Lower lobe of right lung (tissue), 2 donors: ENCODE measurements at regions not wholly inside any gene's neighbourhood (a gene's known extent, or its start where the extent isn't known, plus 50 kb on each side); places are given as distances from the start of the nearest gene placed in this dataset.

Experiments
- ATAC-seq, 2 donors: fragments of 200-7000 bp; cut with Tn5 transposase; one replicate each; pipeline ENCODE4 v1.9.1; 2020 to 2022; ENCODE audit warnings: mild to moderate bottlenecking in 2 of 2, moderate library complexity in 2 of 2
- DNase-seq: peaks from one replicate; pipeline ENCODE4 v3.0.0-alpha.2; 2020
- H3K27ac ChIP-seq: fragments of 200-600 bp; one replicate; pipeline ENCODE4 v1.8.0; 2022
- H3K27me3 ChIP-seq: fragments of 200-600 bp; one replicate; pipeline ENCODE4 v1.8.0; 2022; ENCODE audit warnings: low read depth
- H3K36me3 ChIP-seq: fragments of 200-600 bp; one replicate; pipeline ENCODE4 v1.8.0; 2022; ENCODE audit warnings: mild to moderate bottlenecking
- H3K4me1 ChIP-seq: fragments of 200-600 bp; one replicate; pipeline ENCODE4 v1.8.0; 2022
- H3K4me3 ChIP-seq: fragments of 200-600 bp; one replicate; pipeline ENCODE4 v1.8.0; 2022; ENCODE audit warnings: mild to moderate bottlenecking
- H3K9me3 ChIP-seq: fragments of 200-600 bp; one replicate; pipeline ENCODE4 v1.8.0; 2022
- CTCF ChIP-seq: fragments of 200-600 bp; IDR thresholded peaks from one replicate; pipeline ENCODE4 v1.8.0; 2022; ENCODE audit warnings: antibody characterized with exemption, mild to moderate bottlenecking
- intact Hi-C: fragments of 100-400 bp; cut with DNase I; formaldehyde crosslinking; loops from one replicate; pipeline ENCODE4 v1.11.0; 2022
- donor health status: DM: no; HTN: yes; CAD: no; lungs with severe emphysema.

DNA sequence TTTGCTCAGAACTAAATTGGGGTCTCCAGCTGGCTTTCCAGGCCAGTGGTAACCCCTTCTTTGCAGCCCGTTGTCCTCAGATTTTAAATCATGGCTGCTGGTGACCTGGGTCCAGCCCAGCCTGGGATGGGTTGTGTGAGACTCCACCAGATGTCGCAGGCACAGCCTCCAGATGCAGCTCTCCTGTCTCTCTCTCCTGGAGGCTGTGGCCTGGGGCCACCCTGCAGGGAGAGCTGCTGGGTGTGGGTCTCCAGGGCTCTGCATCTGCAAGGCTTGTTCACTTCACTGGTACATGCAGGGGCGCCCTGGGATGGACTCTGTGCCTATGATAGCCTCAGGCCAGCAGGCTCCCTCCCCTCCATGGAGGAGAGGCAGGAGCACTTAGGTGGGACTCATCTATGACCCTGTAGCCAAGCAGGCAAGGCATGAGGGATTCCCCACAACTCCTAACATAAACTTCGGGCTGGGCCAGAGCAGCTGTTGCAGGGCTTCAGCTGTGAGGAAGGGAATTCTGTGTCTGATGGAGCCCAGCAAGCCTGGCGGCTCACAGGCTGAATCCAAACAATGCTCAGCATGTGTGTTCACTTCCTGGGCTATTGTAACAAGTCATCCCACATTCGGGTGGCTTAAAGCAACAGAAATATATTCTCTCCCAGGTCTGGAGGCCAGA lies 94.7 kb upstream of the NXT1 start:
- Histone ChIP-seq H3K36me3 (no peaks in the 10 kb centered on the region), H3K27ac (no peak overlapping the region), H3K4me3 (no peak overlapping the region), H3K4me1 (peaks cover 18% of the 10 kb centered on the region), H3K27me3 (peaks cover 4% of the 10 kb centered on the region), H3K9me3 (no peaks in the 10 kb centered on the region)
- no peak for TF ChIP-seq CTCF
- intact Hi-C loops, result no loop called here
- ATAC-seq (no peak), DNase-seq (no peak)

GRCh38 chr20:23255106-23255505 lies 95.5 kb upstream of the NXT1 start:
- Histone ChIP-seq H3K36me3 (no peaks in the 10 kb centered on the region), H3K9me3 (no peaks in the 10 kb centered on the region), H3K27ac (no peak overlapping the region), H3K4me3 (no peak overlapping the region), H3K4me1 (peaks cover 18% of the 10 kb centered on the region), H3K27me3 (peaks cover 4% of the 10 kb centered on the region)
- intact Hi-C loops, result no loop called here
- no peak for TF ChIP-seq CTCF
- ATAC-seq, result no peak
- no peak for DNase-seq

GRCh38 chr20:23254505-23254904 lies 96.1 kb upstream of the NXT1 start:
- Histone ChIP-seq H3K27ac (no peak overlapping the region), H3K4me3 (no peak overlapping the region), H3K9me3 (no peaks in the 10 kb centered on the region), H3K4me1 (peaks cover 18% of the 10 kb centered on the region), H3K36me3 (no peaks in the 10 kb centered on the region), H3K27me3 (peaks cover 4% of the 10 kb centered on the region)
- intact Hi-C loops, result no loop called here
- DNase-seq, result no peak
- TF ChIP-seq CTCF, result no peak
- ATAC-seq, result no peak

DNA sequence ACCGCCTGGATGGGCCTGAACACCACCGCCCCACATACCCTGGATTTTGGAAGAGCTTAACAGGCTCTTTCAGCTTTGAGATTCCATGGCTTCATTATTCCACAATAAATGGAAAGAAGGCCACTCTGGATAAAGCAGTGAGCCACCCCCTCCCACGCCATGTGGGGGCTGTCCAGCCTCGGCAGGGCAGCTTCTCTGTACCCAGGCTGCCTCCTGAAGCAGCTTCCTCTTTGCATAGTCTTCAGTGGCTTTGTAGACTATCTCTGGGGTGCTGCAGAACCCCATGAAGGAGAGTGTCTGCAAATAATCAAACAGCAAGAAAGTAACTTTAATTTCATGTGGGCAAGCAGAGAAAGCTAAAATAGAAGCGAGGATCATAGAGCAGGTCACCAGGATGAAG lies 96.6 kb upstream of the NXT1 start:
- Histone ChIP-seq H3K27me3 (peaks cover 4% of the 10 kb centered on the region), H3K36me3 (no peaks in the 10 kb centered on the region), H3K9me3 (no peaks in the 10 kb centered on the region), H3K4me1 (peaks cover 18% of the 10 kb centered on the region), H3K27ac (no peak overlapping the region), H3K4me3 (no peak overlapping the region)
- intact Hi-C loops, result no loop called here
- ATAC-seq, result no peak
- TF ChIP-seq CTCF, result no peak
- DNase-seq, result no peak

- H3K36me3 ChIP-seq, result no peaks in the 10 kb centered on the region
- H3K27me3 ChIP-seq, result peaks cover 4% of the 10 kb centered on the region
- DNase-seq (no peak), ATAC-seq (no peak)
- H3K4me1 ChIP-seq, result peaks cover 18% of the 10 kb centered on the region
- intact Hi-C loops, result no loop called here
- H3K27ac ChIP-seq, result no peak overlapping the region
- H3K9me3 ChIP-seq, result no peaks in the 10 kb centered on the region
- no peak for TF ChIP-seq CTCF
- H3K4me3 ChIP-seq, result no peak overlapping the region
These were observed 97.1 kb upstream of the NXT1 start for GRCh38 chr20:23253524-23253923.

DNA sequence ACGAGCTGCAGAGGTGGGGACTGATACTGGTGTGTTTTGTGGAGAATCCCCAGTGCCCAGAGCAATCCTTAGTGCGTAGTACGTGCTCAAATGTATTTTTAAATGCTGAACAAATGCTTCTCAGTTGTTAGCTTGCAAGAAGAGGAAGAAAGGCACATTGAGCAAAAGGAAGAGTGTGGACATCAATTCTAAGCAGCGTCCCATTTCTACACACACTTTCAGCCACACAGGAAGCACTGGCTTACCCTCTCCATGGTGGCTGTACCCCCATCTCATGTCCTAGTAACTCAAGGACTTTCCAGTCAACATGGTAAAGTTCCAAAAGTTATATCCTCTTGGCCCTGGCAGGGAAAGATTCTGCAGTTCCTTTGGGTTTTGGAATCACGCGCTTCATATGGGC lies 98.8 kb upstream of the NXT1 start:
- DNase-seq, result no peak
- Histone ChIP-seq H3K4me1 (peaks cover 14% of the 10 kb centered on the region), H3K27me3 (peaks cover 4% of the 10 kb centered on the region), H3K36me3 (no peaks in the 10 kb centered on the region), H3K9me3 (no peaks in the 10 kb centered on the region), H3K4me3 (no peak overlapping the region), H3K27ac (no peak overlapping the region)
- intact Hi-C loops, result no loop called here
- TF ChIP-seq CTCF, result no peak
- ATAC-seq, result no peak
